Natural killer cell (primary cell): ENCODE measurements at regions not wholly inside any gene's neighbourhood (a gene's known extent, or its start where the extent isn't known, plus 50 kb on each side); places are given as distances from the start of the nearest gene placed in this dataset.

Experiments used
- ATAC-seq, 3 donors: fragments of 150-1000 bp in 2 of 3; fragments of 200-7000 bp in 1 of 3; cut with Tn5 transposase; 1 replicate in 1 of 3; 2 replicates in 2 of 3; pipeline ENCODE4 v1.10.0; 2021; ENCODE audit warnings: mild to moderate bottlenecking in 2 of 3, moderate library complexity in 2 of 3
- DNase-seq, 2 donors: peaks; one replicate each; pipeline versions ENCODE4 v3.0.0 to v3.0.0-alpha.2; 2013 to 2021; ENCODE audit warnings: mixed read lengths in 1 of 2
- H3K27ac ChIP-seq: one replicate; pipeline ENCODE4 v1.5.1; 2013; ENCODE audit warnings: mild to moderate bottlenecking, low read length
- H3K27me3 ChIP-seq: one replicate; pipeline ENCODE4 v1.6.1; 2013; ENCODE audit warnings: low read length; ENCODE audit not compliant: control insufficient read depth, insufficient read depth
- H3K36me3 ChIP-seq: one replicate; pipeline ENCODE4 v1.6.1; 2013; ENCODE audit warnings: low read length; ENCODE audit not compliant: control insufficient read depth, insufficient read depth
- H3K4me1 ChIP-seq: one replicate; pipeline ENCODE4 v1.6.1; 2013; ENCODE audit warnings: low read length; ENCODE audit not compliant: control insufficient read depth, insufficient read depth
- H3K4me3 ChIP-seq: one replicate; pipeline ENCODE4 v1.5.1; 2013; ENCODE audit warnings: low read length
- H3K9me3 ChIP-seq: one replicate; pipeline ENCODE4 v1.6.1; 2013; ENCODE audit warnings: low read length; ENCODE audit not compliant: control insufficient read depth, insufficient read depth
- H3K27ac Mint-ChIP-seq, 2 donors: one replicate each; pipeline ENCODE4 v1.8.0; 2022; ENCODE audit warnings: mild to moderate bottlenecking in 2 of 2, mixed read lengths in 2 of 2, moderate library complexity in 1 of 2
- H3K27me3 Mint-ChIP-seq, 2 donors: one replicate each; pipeline ENCODE4 v1.8.0; 2022; ENCODE audit warnings: low read depth in 2 of 2, mixed read lengths in 2 of 2
- H3K36me3 Mint-ChIP-seq: one replicate; pipeline ENCODE4 v1.8.0; 2022; ENCODE audit warnings: mixed read lengths
- H3K4me1 Mint-ChIP-seq, 2 donors: one replicate each; pipeline ENCODE4 v1.8.0; 2022; ENCODE audit warnings: mixed read lengths in 2 of 2
- H3K4me3 Mint-ChIP-seq: one replicate; pipeline ENCODE4 v1.8.0; 2022; ENCODE audit warnings: mild to moderate bottlenecking, moderate library complexity, mixed read lengths
- H3K9me3 Mint-ChIP-seq, 2 donors: one replicate each; pipeline ENCODE4 v1.8.0; 2022; ENCODE audit warnings: mixed read lengths in 2 of 2
- CTCF ChIP-seq: fragments of 200-600 bp; IDR thresholded peaks from one replicate; pipeline ENCODE4 v1.8.0; 2022; ENCODE audit warnings: antibody characterized with exemption
- WGBS: methylation state at CpG from one replicate; pipeline ENCODE4 v1.1.7; 2013; ENCODE audit warnings: missing lambda C conversion rate; ENCODE audit not compliant: insufficient coverage; 5-methylcytosine and 5-hydroxymethylcytosine counted together
- intact Hi-C: fragments of 100-400 bp; cut with micrococcal nuclease; formaldehyde crosslinking; loops from one replicate; pipeline ENCODE4 v1.14.2; 2022

GRCh38 chr3:117596503-117596902, 886.9 kb downstream of the TUSC7 start:
- Mint-ChIP-seq H3K4me3 (no peak overlapping the region), H3K36me3 (no peaks in the 10 kb centered on the region), H3K4me1 (no peaks in the 10 kb centered on the region), H3K27ac (no peak overlapping the region), H3K9me3 (peaks cover 5 to 16% of the 10 kb centered on the region in 2 donors), H3K27me3 (no peaks in the 10 kb centered on the region)
- no peak for DNase-seq
- no peaks in the 10 kb centered on the region for H3K36me3 ChIP-seq
- no peak overlapping the region for H3K27ac ChIP-seq
- H3K9me3 ChIP-seq: no peaks in the 10 kb centered on the region
- intact Hi-C loops: no loop called here
- no peak for TF ChIP-seq CTCF
- no peaks in the 10 kb centered on the region for H3K27me3 ChIP-seq
- no CpG with 5 or more reads among the region's 1 CpG for WGBS
- no peak overlapping the region for H3K4me3 ChIP-seq
- ATAC-seq: no peak
- H3K4me1 ChIP-seq: no peaks in the 10 kb centered on the region

- H3K36me3 Mint-ChIP-seq: no peaks in the 10 kb centered on the region
- no peaks in the 10 kb centered on the region for H3K9me3 ChIP-seq
- TF ChIP-seq CTCF: no peak
- H3K36me3 ChIP-seq: no peaks in the 10 kb centered on the region
- no peaks in the 10 kb centered on the region for H3K27me3 Mint-ChIP-seq
- H3K4me1 ChIP-seq: no peaks in the 10 kb centered on the region
- no peaks in the 10 kb centered on the region for H3K4me1 Mint-ChIP-seq
- peaks cover 9 to 17% of the 10 kb centered on the region in 2 donors for H3K9me3 Mint-ChIP-seq
- no peaks in the 10 kb centered on the region for H3K27me3 ChIP-seq
- intact Hi-C loops: no loop called here
- no peak overlapping the region for H3K27ac ChIP-seq
- ATAC-seq (no peak), DNase-seq (no peak)
- H3K27ac Mint-ChIP-seq: no peak overlapping the region
- no peak overlapping the region for H3K4me3 ChIP-seq
- 31% methylated on average over 1 of the region's 1 CpG for WGBS
- H3K4me3 Mint-ChIP-seq: no peak overlapping the region
Observed at GRCh38 chr3:117597865-117598264, 888.3 kb downstream of the TUSC7 start.

- Histone ChIP-seq H3K4me1 (no peaks in the 10 kb centered on the region), H3K9me3 (no peaks in the 10 kb centered on the region), H3K27me3 (no peaks in the 10 kb centered on the region), H3K27ac (no peak overlapping the region), H3K36me3 (no peaks in the 10 kb centered on the region), H3K4me3 (no peak overlapping the region)
- no peak overlapping the region for H3K4me3 Mint-ChIP-seq
- 68% methylated on average over 3 of the region's 3 CpGs for WGBS
- H3K27me3 Mint-ChIP-seq: no peaks in the 10 kb centered on the region
- DNase-seq: no peak
- H3K27ac Mint-ChIP-seq: no peak overlapping the region
- H3K9me3 Mint-ChIP-seq: peaks cover 6 to 14% of the 10 kb centered on the region in 2 donors
- ATAC-seq: no peak
- intact Hi-C loops: no loop called here
- no peaks in the 10 kb centered on the region for H3K36me3 Mint-ChIP-seq
- TF ChIP-seq CTCF: no peak
- H3K4me1 Mint-ChIP-seq: no peaks in the 10 kb centered on the region
Observed at GRCh38 chr3:117600112-117600511, 890.5 kb downstream of the TUSC7 start.

- H3K4me3 ChIP-seq: no peak overlapping the region
Observed at GRCh38 chr3:117600666-117601065, 891.1 kb downstream of the TUSC7 start.

More at GRCh38 chr3:117600666-117601065, 891.1 kb downstream of the TUSC7 start:
- Mint-ChIP-seq H3K4me1 (no peaks in the 10 kb centered on the region), H3K27ac (no peak overlapping the region), H3K9me3 (peaks cover 6 to 12% of the 10 kb centered on the region in 2 donors), H3K4me3 (no peak overlapping the region), H3K36me3 (no peaks in the 10 kb centered on the region), H3K27me3 (no peaks in the 10 kb centered on the region)
- WGBS: 90% methylated on average over 4 of the region's 4 CpGs
- no peak for ATAC-seq
- intact Hi-C loops: no loop called here
- Histone ChIP-seq H3K4me1 (no peaks in the 10 kb centered on the region), H3K27me3 (no peaks in the 10 kb centered on the region), H3K9me3 (no peaks in the 10 kb centered on the region), H3K36me3 (no peaks in the 10 kb centered on the region), H3K27ac (no peak overlapping the region)
- TF ChIP-seq CTCF: no peak
- no peak for DNase-seq
